Epithelial cell of proximal tubule (primary cell): ENCODE measurements at regions not wholly inside any gene's neighbourhood (a gene's known extent, or its start where the extent isn't known, plus 50 kb on each side); places are given as distances from the start of the nearest gene placed in this dataset.

Experiments
- DNase-seq: peaks from one replicate; pipeline ENCODE4 v3.0.0-alpha.2; 2011; ENCODE audit warnings: low read depth
- H3K4me3 ChIP-seq: 2 replicates; pipeline ENCODE4 v1.5.1; 2011; ENCODE audit warnings: low read depth, mild to moderate bottlenecking, low read length
- TF ChIP-seq, protein P1 (sequence below): conservative IDR thresholded peaks from 2 replicates; pipeline ENCODE4 v1.5.1; 2012; ENCODE audit warnings: low read depth, mild to moderate bottlenecking, low read length

- no peak for DNase-seq
- TF ChIP-seq, protein P1, sequence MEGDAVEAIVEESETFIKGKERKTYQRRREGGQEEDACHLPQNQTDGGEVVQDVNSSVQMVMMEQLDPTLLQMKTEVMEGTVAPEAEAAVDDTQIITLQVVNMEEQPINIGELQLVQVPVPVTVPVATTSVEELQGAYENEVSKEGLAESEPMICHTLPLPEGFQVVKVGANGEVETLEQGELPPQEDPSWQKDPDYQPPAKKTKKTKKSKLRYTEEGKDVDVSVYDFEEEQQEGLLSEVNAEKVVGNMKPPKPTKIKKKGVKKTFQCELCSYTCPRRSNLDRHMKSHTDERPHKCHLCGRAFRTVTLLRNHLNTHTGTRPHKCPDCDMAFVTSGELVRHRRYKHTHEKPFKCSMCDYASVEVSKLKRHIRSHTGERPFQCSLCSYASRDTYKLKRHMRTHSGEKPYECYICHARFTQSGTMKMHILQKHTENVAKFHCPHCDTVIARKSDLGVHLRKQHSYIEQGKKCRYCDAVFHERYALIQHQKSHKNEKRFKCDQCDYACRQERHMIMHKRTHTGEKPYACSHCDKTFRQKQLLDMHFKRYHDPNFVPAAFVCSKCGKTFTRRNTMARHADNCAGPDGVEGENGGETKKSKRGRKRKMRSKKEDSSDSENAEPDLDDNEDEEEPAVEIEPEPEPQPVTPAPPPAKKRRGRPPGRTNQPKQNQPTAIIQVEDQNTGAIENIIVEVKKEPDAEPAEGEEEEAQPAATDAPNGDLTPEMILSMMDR, result no peak
- H3K4me3 ChIP-seq, result no peak overlapping the region
Measured at GRCh38 chr9:108133680-108134079, 644.1 kb upstream of the KLF4 start.

GRCh38 chr9:108133101-108133500, 643.5 kb upstream of the KLF4 start:
- TF ChIP-seq, protein P1, result no peak
- H3K4me3 ChIP-seq, result no peak overlapping the region
- no peak for DNase-seq

GRCh38 chr9:108130905-108131304, 641.3 kb upstream of the KLF4 start:
- no peak for DNase-seq
- TF ChIP-seq, protein P1, result no peak
- H3K4me3 ChIP-seq, result no peak overlapping the region

GRCh38 chr9:108125625-108126024, 636.1 kb upstream of the KLF4 start:
- H3K4me3 ChIP-seq, result no peak overlapping the region
- TF ChIP-seq, protein P1, result peak; percentile 59
- DNase-seq, result no peak

DNA sequence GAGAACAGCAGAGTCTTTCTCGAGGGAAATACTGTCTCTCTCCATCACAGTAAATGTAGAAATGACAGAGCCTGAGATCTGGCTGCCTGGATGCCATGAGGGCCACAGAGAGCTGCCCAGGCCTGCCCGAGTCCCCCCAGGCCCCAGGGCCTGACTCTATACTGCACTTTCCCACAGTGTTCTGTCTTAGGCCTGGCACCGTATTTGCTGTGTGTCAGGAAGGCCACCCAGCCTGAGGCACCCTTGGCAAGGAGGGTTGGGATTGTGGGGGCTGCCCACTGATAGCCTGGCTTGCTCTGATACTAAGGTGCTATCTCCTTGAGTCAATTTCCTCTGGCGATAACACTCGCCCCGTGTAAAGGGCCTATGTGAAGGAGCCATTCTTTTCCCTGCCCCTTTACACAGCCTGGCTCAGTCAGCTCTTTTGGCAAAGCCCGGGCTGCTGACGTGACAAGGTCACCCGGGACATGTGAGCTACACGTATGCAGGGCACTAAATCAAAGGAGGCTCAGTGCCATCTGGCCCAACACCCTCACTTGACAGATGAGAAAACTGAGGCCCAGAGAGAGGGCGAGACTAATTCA, 630.1 kb upstream of the KLF4 start:
- no peak for DNase-seq
- no peak overlapping the region for H3K4me3 ChIP-seq
- TF ChIP-seq, protein P1, result no peak

DNA sequence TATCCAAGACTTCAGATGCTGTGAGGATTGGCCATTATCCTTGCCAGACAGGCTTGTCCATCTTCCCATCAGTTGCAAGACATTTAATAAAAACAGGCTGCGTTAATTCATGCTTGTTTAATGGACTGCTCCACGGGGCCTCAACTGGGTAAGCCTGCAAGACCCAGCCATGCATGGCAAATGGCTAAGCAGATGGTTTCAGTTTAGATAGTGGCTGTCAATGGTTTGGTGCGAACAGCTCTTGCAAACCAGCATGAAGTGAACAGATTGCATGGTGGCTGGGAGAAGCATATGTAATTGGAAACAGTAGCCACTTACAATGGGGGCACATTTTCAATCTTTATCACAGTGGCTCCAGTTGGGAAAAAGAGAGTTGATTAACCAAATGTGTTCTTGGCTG, 628.2 kb upstream of the KLF4 start:
- no peak overlapping the region for H3K4me3 ChIP-seq
- TF ChIP-seq, protein P1, result no peak
- DNase-seq, result no peak

- no peak overlapping the region for H3K4me3 ChIP-seq
- TF ChIP-seq, protein P1, result no peak
- DNase-seq, result no peak
Measured at GRCh38 chr9:108117306-108117705, 627.7 kb upstream of the KLF4 start.
